GM18870 (cell line): ENCODE measurements at regions not wholly inside any gene's neighbourhood (a gene's known extent, or its start where the extent isn't known, plus 50 kb on each side); places are given as distances from the start of the nearest gene placed in this dataset.

Source experiments
- ATAC-seq: cut with Tn5 transposase; IDR thresholded peaks from one replicate; pipeline ENCODE4 v1.9.1; 2021; ENCODE audit warnings: moderate library complexity; ENCODE audit not compliant: unreplicated experiment

GRCh38 chr4:4775493-4776004 lies 83.9 kb upstream of the MSX1 start:
- ATAC-seq = no peak

- no peak for ATAC-seq
Measured at GRCh38 chr4:4772534-4772933, 86.9 kb upstream of the MSX1 start.

- no peak for ATAC-seq
Measured at GRCh38 chr4:4771160-4771559, 88.3 kb upstream of the MSX1 start.

- no peak for ATAC-seq
Measured at GRCh38 chr4:4770610-4771009, 88.9 kb upstream of the MSX1 start.

- ATAC-seq = no peak
Measured at GRCh38 chr4:4766564-4766963, 92.9 kb upstream of the MSX1 start.

GRCh38 chr4:4765811-4766210 lies 93.7 kb upstream of the MSX1 start:
- ATAC-seq = no peak

DNA sequence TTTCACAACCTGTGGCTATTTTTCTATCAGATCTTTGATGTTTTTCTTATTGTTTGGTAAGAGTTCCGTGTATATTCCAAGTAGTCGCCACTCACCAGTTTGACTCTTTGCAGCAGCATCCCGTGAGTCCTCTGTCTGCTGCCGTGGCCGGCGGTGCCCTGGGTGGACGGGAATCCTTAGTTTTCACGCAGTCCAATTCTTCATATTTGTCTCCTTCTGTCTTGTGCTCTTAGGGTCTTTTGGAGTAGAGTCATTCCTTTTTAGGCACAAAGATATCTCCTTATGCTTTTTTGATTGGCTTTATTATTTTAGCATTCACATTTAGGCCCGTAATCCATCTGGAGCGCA lies 94.9 kb upstream of the MSX1 start:
- no peak for ATAC-seq

DNA sequence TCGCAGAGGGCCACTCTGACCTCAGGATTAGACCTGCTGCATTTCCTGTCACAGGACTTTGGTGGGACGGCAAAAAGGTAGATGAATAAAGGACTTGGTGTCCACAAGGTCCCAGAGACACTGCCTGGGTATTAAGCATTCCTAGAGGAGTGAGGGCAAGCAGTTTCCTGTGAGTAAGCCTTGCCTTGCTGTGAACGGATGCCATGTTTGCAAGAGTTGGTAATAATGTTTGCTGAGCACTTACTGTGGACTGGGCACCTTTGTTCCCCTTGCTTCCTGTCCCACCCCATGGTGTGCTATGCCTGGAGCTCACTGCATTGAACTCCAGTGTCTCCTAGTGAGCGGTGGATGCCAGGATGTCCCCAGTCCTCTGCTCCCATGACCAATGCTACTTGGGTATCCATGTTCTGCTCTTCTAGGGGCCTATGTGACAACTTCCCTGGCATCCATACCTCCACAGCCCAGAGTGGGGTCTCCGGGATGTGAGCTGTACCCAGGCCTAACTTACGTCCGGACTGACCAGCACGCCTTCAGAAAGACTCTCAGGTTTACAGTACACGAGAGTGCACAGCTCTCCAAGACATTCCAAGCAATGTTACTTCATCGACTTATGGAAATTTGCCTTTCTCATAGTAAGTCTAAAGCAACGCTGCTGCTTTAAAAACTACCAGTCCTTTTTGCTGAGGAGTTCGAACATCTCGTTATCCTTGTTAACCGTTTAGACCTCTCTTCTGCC lies 95.5 kb upstream of the MSX1 start:
- no peak for ATAC-seq

- peak; percentile 94 for ATAC-seq
Measured at GRCh38 chr4:4762909-4763821, 96.3 kb upstream of the MSX1 start.

- no peak for ATAC-seq
Measured at GRCh38 chr4:4762300-4762699, 97.2 kb upstream of the MSX1 start.

DNA sequence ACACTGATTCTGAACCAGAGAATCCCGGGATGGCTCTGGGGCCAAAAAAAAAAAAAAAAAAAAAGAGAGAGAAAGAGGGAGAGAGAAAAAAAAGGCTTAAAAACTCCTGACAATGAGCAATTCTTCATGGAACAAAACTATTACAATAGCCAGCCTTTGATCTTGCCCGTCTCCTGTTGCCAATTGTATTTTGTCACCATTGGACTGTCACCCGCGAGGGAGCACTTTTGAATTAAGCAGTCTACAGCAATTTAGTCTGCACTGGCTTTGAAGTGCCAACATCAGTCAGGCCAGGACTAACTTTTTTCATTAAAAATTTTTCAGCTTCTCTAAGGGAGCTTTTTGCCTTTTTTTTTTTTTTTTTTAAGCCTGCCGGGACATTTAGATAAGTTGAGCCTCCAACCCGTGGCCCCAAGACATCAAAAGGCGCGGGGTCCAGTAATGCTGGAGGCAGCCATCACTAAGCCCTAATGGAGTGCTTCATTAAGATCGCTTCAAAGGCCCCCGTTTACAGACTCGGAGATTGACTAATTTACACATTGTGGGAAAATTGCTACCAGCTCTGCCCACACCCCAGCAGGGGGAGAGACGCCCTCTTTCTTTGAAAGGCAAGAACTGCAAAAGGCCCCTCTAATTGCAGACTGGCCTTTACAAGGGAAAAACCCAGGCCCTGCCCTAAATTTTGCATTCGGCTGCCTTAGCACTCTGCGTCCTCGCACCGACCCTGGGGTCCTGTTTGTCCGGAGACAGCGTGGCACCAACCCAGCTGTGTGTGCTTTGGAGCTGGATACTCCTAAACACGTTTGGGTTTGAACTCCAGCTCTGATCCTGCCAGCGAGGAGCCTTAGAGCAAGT lies 98.1 kb upstream of the MSX1 start:
- no peak for ATAC-seq

GRCh38 chr4:4759883-4760282 lies 99.6 kb upstream of the MSX1 start:
- no peak for ATAC-seq

DNA sequence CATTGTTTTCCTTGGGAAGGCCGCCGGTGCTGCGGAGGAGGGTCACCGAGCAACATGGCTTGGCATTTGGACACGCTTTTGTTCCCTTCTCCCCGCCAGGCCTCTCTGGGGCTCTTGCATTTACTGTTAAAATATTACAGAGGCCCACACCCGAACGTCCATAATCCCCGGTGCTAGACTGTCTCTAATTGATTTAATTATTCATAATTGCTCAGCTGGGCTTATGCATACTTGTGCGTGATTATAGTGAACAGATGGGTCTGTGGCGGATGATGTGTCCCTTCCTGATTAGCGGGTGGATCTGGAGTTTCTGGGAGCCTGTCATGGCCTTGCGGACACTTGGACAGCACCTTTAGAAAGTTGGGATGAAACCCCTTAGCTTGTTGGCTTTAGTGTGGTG lies 100.2 kb upstream of the MSX1 start:
- ATAC-seq = no peak

DNA sequence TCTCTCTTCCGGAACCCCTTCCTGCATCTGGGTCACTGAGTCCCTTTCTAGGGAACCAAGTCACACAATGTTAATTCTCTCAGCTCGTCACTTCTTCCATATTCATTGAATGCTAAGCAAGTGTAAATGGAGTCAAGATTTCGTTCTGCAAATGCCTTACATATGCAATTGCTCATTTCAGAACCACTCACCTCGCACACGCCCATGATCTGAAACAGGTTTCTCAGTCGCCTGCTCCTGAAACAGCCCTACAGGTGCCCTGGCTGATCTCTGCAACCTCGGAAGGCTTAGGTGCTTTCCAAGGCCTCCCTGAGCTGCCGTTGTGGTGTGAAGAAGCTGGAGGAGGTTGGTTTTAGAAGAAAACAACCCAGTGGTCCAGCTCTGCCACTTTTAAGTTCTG lies 100.8 kb upstream of the MSX1 start:
- ATAC-seq = no peak

- ATAC-seq = no peak
Measured at GRCh38 chr4:4755306-4755705, 104.2 kb upstream of the MSX1 start.

GRCh38 chr4:4754641-4755040 lies 104.8 kb upstream of the MSX1 start:
- ATAC-seq = no peak

GRCh38 chr4:4753643-4754042 lies 105.8 kb upstream of the MSX1 start:
- ATAC-seq = no peak

DNA sequence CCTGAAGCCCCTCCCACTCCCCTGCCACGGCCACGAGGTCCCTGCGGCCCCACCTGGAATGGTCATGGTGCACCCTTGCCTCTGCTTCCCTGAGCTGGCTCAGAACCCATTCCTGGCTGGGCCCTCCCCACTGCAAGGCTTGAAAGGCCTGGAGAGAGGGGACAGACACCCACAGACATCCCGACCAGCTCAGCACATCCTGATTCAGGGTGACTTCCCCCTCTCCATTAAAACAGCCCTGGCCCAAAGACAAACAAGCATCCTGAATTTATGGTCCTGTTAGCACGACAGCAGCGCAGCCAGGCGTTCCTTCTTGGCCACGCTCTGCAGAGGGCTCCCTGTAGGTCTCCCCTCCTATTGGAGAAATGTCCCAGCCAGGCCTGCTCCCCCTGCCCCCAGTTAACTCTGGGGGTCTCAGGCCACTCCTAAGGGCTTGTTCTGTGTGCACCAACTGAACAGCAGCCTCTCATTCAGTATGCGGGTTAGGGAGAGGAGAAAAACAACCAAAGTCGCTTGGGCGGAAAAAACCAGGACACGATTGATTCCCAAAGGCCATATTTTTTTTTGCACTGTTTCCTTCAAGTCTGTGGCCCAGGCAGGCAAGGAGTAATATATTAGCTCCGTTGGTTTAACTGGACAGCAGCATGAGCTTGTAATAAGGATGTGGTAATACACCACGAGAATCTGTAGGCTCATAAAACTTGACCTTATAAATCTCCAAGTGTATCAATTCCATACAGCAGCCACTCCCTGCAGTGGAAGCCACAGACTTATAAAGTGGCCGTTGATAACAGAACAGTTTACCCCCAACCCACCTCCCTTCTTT lies 106.7 kb upstream of the MSX1 start:
- ATAC-seq = no peak

DNA sequence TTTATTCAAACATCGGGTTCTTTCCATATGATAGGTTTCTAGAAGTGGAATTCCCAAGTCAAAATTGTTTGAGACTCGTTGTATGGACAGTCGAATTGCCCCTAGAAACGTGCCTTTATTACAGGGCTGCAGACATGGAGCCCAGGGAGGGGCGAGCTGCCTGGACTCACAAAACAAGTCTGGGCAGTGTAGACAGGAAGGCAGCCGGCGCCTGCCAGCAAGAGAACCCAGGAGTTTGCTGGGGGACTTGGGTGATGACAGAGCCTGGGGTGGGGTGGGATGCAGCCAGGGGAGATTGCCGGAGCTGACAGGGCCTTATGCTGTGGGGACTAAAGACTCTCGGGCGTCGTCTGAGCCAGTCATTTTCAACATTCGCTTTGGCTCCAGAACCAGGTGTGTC lies 107.4 kb upstream of the MSX1 start:
- ATAC-seq = no peak

- ATAC-seq = no peak
Measured at GRCh38 chr4:4750187-4750586, 109.3 kb upstream of the MSX1 start.
